ENCODE measurements at regions not wholly inside any gene's neighbourhood (a gene's known extent, or its start where the extent isn't known, plus 50 kb on each side); places are given as distances from the start of the nearest gene placed in this dataset.
"Not testable (repeated sequence)": the region's sequence is repeated elsewhere in the genome, so short reads cannot be mapped to it uniquely, and the experiment has no call there.

DNA sequence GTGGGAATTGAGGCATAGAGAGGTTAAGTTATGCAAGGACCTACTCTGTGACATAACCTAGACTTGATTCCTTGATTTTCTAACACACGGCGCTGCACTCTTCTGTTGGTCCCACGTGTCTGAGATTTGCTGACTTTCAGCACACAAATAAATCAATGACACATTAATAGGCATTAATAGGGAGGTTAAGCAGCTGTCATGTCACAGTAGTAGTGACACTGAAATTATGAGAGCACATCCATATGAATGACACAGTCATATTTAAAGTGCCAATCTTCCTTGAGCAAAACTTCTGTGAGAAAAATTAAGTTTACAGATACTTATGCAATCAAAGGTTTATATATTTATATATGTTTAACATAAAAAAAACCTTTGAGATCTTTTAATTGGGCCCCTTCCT, 805.4 kb upstream of the SORCS1 start:
- TF ChIP-seq, protein P1, sequence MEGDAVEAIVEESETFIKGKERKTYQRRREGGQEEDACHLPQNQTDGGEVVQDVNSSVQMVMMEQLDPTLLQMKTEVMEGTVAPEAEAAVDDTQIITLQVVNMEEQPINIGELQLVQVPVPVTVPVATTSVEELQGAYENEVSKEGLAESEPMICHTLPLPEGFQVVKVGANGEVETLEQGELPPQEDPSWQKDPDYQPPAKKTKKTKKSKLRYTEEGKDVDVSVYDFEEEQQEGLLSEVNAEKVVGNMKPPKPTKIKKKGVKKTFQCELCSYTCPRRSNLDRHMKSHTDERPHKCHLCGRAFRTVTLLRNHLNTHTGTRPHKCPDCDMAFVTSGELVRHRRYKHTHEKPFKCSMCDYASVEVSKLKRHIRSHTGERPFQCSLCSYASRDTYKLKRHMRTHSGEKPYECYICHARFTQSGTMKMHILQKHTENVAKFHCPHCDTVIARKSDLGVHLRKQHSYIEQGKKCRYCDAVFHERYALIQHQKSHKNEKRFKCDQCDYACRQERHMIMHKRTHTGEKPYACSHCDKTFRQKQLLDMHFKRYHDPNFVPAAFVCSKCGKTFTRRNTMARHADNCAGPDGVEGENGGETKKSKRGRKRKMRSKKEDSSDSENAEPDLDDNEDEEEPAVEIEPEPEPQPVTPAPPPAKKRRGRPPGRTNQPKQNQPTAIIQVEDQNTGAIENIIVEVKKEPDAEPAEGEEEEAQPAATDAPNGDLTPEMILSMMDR (IDR thresholded peaks at IDR 0.05; ENCODE audit: low read depth, low read length, missing control alignments), result no peak
- no peak overlapping the region for H3K4me3 ChIP-seq (replicated peaks; ENCODE audit: low read depth, low read length)
- no peak for DNase-seq (ENCODE audit: extremely low read depth, low read depth)

DNA sequence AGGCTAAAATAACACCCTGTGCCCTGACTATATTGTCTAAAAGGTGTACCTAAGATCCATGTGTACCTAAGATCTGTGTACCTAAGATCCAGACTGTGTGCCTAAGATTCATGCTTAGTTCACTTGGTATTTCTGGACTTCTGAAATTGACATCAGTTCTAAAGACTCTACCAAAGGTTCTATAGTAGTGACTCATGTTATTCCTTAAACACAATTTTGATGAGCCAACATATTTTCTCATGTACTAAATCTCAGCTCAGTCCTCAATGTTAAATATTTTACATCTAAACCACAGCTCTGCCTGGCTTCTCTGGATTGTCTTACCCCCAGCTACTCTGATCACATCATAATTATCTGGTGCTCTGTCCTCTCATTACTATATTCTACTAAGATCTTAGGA, 802.3 kb upstream of the SORCS1 start:
- TF ChIP-seq, protein P1 (IDR thresholded peaks at IDR 0.05; ENCODE audit: low read depth, low read length, missing control alignments), result no peak
- DNase-seq (ENCODE audit: extremely low read depth, low read depth), result no peak
- no peak overlapping the region for H3K4me3 ChIP-seq (replicated peaks; ENCODE audit: low read depth, low read length)

DNA sequence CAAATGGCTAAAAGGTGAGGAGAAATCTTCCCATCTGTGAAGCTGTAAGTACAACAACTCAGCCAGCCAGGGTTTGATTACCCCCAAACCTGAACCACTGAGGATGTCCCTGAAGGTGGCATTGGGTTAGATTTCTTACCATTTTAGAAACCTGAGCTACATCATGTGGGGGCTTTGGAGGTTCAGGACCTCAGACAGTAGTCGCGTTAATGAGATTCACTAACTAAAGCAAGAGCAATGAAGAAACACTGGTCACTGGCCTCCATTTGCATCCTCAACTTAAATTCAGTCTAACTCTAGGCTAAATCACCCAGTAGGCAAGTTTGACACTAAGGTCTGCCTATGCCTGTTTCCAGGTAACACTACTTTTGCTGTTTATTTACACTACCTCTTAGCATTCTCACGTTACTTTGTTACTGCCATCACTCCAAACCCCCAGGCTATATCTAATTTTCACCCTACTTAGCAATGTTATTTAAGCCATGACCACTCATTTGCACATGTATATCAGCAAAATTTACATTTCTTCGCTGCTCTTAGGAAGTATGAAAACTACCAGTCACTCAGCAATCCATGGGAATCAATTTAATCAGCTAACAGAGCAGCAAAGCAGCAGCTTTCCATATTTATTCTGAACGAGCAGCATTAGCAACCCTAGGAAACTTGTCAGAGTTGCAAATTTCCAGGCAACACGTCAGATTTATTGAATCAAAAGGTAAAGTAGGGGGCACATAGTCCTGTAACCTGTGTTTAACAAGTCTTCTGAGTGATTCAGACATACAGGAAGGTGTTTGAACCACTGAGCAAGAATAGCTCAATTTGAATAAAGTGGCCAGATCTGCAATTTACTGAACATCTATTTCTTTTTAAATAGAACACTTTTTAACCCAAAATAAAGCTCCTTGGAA, 788.4 kb upstream of the SORCS1 start:
- TF ChIP-seq, protein P1 (IDR thresholded peaks at IDR 0.05; ENCODE audit: low read depth, low read length, missing control alignments), result no peak
- DNase-seq (ENCODE audit: extremely low read depth, low read depth), result no peak
- no peak overlapping the region for H3K4me3 ChIP-seq (replicated peaks; ENCODE audit: low read depth, low read length)

DNA sequence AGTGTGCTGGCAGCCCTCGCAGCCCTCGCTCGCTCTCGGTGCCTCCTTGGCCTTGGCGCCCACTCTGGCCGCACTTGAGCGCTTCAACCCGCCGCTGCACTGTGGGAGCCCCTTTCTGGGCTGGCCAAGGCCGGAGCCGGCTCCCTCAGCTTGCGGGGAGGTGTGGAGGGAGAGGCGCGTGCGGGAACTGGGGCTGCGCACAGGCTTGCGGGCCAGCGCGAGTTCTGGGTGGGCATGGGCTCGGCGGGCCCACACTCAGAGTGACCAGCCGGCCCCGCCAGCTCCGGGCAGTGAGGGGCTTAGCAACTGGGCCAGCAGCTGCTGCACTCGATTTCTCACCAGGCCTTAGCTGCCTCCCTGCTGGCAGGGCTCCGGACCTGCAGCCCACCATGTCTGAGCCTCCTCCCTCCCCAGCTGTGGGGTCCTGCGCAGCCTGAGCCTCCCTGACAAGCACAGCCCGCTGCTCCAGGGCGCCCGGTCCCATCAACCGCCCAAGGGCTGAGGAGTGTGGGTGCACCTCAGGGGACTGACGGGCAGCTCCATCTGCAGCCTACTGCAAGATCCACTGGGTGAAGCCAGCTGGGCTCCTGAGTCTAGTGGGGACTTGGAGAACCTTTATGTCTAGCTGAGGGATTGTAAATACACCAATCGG, 786.0 kb upstream of the SORCS1 start:
- H3K4me3 ChIP-seq (replicated peaks; ENCODE audit: low read depth, low read length); DNase-seq (ENCODE audit: extremely low read depth, low read depth): not testable (repeated sequence)

DNA sequence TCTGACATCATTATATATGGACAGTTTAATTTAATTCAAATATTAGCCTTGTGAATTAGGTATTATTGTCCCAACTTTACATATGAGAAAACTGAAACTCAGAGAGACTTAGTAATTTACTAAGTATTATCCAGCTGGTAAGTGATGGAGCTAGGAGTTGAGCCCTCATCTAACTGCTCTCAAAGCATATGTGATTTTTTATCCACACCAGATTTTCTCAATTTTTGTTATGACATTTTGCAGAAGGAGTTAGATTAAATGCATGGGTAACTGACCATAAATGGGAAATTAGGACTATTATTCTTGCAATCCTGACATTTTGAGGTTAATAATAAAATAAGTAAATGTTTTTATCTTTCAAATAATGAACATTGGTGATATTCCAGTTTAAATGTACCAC, 778.3 kb upstream of the SORCS1 start:
- no peak overlapping the region for H3K4me3 ChIP-seq (replicated peaks; ENCODE audit: low read depth, low read length)
- TF ChIP-seq, protein P1 (IDR thresholded peaks at IDR 0.05; ENCODE audit: low read depth, low read length, missing control alignments), result no peak
- no peak for DNase-seq (ENCODE audit: extremely low read depth, low read depth)

DNA sequence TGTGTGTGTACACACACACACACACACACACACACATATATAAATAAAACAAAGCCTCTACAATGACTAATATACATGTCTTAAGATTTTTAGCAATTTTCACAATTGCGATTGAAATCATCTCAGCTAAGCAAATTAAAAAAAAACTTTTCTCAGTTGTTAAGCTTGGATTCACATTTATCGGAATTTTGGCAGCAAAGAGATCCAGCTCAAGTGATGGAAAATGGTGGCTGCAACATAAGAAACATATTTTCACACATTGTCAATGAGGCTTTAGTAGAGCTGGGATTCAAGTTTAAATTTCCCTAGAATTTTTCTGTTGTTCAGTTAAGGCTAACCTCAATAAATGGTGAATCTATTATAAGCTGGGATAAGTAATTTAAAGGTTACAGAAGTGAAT, 768.6 kb upstream of the SORCS1 start:
- DNase-seq (ENCODE audit: extremely low read depth, low read depth), result no peak
- no peak overlapping the region for H3K4me3 ChIP-seq (replicated peaks; ENCODE audit: low read depth, low read length)
- TF ChIP-seq, protein P1 (IDR thresholded peaks at IDR 0.05; ENCODE audit: low read depth, low read length, missing control alignments), result no peak

DNA sequence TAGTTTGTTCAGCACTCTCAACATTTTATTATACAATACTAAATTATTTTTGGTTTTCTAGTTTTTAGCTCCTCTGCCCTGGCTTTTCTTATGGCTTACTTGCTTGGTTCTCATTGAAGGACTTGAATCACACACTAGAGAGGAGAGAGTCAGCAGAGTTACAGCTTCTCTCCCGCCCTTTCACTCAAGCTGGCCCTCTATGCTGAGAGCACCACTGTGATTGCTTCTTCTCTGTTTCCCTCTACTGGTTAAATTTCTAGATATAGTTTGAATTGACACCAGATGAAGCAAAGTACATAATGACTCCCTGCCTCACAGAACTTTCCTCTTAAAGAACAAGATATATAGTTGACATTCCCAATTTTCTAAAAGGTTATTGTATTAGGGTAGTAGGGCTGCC, 767.3 kb upstream of the SORCS1 start:
- TF ChIP-seq, protein P1 (IDR thresholded peaks at IDR 0.05; ENCODE audit: low read depth, low read length, missing control alignments), result no peak
- no peak for DNase-seq (ENCODE audit: extremely low read depth, low read depth)
- no peak overlapping the region for H3K4me3 ChIP-seq (replicated peaks; ENCODE audit: low read depth, low read length)
